Choroid plexus epithelial cell (primary cell): ENCODE measurements at regions not wholly inside any gene's neighbourhood (a gene's known extent, or its start where the extent isn't known, plus 50 kb on each side); places are given as distances from the start of the nearest gene placed in this dataset.

Experiments used
- DNase-seq: peaks from one replicate; pipeline ENCODE4 v3.0.0-alpha.2; 2010; ENCODE audit warnings: low read depth
- H3K4me3 ChIP-seq: 2 replicates; pipeline ENCODE4 v1.5.1; 2011; ENCODE audit warnings: low read depth, mild to moderate bottlenecking, control low read depth, low read length, moderate library complexity
- TF ChIP-seq, protein P1 (sequence below): conservative IDR thresholded peaks from 2 replicates; pipeline ENCODE4 v1.5.1; 2011; ENCODE audit warnings: low read depth, mild to moderate bottlenecking, control low read depth, inconsistent platforms, low read length, moderate library complexity

DNA sequence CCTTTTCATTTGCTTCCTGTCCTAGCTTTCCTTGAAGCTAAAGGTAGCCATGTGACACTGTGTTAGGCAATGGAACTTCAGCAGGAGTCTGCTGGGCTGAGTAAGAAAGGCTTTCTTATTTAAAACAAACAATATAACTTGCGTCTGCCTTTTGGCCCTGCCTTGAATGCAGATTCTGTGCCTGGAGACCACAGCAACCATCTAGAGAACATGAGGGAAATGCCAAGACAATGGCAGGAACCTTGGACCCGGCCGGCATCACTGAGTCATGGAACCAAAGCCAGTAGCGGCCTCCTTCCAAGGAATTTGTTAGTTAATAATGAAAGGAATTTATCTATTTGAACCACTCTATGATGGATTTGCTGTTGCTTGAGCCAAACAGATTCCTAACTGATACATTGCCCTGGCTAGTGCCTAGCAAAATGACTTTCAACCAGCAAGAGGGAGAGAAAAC, 207.5 kb upstream of the EPHA4 start:
- TF ChIP-seq, protein P1, sequence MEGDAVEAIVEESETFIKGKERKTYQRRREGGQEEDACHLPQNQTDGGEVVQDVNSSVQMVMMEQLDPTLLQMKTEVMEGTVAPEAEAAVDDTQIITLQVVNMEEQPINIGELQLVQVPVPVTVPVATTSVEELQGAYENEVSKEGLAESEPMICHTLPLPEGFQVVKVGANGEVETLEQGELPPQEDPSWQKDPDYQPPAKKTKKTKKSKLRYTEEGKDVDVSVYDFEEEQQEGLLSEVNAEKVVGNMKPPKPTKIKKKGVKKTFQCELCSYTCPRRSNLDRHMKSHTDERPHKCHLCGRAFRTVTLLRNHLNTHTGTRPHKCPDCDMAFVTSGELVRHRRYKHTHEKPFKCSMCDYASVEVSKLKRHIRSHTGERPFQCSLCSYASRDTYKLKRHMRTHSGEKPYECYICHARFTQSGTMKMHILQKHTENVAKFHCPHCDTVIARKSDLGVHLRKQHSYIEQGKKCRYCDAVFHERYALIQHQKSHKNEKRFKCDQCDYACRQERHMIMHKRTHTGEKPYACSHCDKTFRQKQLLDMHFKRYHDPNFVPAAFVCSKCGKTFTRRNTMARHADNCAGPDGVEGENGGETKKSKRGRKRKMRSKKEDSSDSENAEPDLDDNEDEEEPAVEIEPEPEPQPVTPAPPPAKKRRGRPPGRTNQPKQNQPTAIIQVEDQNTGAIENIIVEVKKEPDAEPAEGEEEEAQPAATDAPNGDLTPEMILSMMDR, result no peak
- peak; percentile 2 for DNase-seq
- H3K4me3 ChIP-seq, result no peak overlapping the region

DNA sequence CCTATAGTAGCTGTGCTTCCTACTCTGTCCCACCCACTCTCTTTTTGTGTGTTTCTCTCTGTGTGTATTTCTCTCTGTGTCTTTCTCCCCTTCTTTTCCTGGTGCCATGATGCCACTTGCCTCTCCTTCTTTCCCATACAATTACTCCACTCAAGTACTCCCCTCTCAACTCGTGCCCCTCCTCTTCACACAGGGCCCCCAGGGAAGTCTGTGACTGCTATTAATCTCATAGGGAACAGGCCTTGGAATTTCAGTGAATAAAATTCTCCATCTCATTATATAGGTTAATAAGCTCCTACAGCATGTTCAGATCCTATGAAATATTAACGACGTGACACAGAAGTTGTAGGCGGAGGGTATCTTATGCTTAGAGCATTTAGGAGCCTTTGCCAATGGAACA, 205.9 kb upstream of the EPHA4 start:
- TF ChIP-seq, protein P1, result no peak
- no peak overlapping the region for H3K4me3 ChIP-seq
- DNase-seq, result no peak

DNA sequence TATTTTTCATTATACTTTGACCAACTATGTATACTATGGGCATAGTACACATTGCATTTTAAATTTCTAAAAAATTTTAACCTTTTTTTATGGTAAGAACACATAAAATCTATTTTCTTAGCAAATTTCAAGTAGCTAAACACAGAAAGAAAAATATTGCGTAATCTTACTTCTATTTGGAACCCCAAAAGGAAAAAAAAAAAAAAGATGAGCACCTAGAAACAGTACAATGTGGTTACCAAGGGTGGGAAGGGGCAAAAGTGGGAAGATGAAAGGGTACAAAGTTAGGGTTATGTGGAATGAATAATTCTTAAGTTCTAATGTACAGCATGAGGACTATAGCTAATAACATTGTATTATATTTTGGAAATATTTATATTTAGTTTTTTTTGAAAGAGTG, 205.0 kb upstream of the EPHA4 start:
- TF ChIP-seq, protein P1, result no peak
- no peak for DNase-seq
- H3K4me3 ChIP-seq, result no peak overlapping the region

DNA sequence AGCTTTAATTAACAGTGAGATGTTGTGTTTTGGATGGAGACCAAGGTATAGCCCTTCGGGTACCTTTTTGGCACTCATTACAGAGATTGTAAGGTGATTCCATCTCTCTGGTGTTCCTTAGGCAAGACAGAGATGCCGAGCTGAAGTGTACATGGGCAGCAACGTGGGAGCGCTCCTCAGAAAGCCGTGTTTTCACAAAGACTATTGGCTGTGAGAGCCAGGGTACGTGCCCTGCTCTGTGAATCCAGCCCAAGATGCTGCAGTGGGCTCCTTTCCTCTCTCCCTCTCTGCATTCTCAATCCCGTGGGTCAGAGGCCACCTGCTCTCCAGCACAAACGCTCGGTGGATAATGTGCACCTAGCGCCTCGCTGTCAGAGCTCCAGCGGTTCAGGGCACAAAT, 203.0 kb upstream of the EPHA4 start:
- TF ChIP-seq, protein P1, result no peak
- no peak for DNase-seq
- no peak overlapping the region for H3K4me3 ChIP-seq

DNA sequence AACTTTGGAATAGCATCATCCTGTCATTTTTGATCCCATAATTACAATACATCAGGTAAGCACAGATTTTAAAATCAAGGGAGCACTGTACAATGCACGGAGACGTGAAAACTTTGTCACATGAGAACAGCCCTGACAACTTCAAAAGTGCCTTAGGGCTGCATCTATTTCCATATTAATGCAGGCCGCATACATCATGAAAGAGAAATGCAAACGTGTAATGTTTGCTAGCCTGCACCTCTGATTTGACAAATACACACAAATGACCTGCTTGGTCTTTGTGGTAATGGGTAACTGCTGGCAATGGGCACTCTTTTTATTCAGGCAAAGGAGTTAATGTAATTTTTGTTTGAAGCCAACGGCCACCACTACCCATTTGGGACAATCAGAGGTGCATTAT, 202.0 kb upstream of the EPHA4 start:
- TF ChIP-seq, protein P1, result no peak
- H3K4me3 ChIP-seq, result no peak overlapping the region
- DNase-seq, result no peak

DNA sequence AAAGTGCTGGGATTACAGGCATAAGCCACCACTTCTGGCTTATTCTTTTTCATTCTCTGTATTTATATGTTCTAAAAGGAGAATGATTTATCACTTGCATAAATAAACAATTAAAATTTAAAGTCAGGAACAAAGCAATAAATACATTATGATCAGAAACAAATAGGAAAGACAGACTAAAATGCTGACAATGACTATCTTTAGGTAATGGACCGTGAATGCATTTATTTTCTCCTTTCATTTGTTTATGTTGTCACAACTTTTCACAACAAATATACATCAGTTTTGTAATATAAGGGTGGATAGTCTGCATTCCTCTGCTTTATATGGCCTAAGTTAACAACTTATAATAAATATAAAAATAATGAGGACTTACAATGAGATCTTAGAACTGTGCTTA, 199.2 kb upstream of the EPHA4 start:
- no peak overlapping the region for H3K4me3 ChIP-seq
- no peak for DNase-seq
- TF ChIP-seq, protein P1, result no peak

DNA sequence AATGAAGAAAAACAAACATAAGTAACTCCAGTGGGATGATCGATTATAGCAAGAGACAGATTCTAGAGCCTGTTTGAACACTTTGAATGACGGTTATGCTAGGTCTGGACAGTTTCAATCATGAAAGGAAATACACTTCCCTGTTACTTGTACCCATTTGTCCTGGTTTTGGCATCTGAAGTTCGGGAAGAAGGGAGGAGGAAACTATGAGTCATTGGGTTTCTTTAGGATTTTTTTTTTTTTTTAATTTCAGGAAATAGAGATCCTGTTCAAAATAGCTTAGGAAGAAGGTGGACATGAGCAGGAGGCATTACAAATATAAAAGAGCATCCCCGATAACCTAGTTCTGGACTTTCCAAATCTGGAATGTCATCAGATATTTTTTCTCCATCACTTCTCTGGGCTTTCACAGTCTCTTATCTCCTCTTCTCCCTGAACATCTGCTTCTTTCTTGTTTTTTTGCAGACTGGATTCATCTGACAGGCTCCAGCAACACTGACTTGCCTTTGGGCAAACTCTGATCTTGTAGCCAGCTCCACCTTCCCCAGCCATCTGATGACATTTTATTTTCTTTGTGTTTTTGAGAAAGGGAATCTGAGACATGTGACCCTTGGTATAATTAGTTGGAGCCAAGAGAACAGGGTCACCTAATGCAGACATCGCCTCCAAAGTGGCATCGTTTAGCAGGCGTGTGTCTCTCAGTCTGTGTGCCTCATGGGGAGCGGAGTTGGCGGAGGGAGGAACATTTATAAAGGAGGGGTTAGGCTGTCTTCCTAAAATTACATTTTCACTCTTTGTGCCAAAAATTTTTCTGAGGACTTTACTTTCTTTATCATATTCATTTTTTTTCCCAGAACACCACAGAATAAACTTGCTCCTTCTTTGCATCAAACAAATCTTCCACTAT, 195.3 kb upstream of the EPHA4 start:
- DNase-seq, result no peak
- H3K4me3 ChIP-seq, result no peak overlapping the region
- TF ChIP-seq, protein P1, result no peak
